ENCODE measurements at regions not wholly inside any gene's neighbourhood (a gene's known extent, or its start where the extent isn't known, plus 50 kb on each side); places are given as distances from the start of the nearest gene placed in this dataset.

GRCh38 chr18:56118422-56118821 is 520.0 kb downstream of the TXNL1 start:
- TF ChIP-seq POLR2A (IDR thresholded peaks at IDR 0.05) = no peak
- no peak for TF ChIP-seq CTCF (IDR thresholded peaks at IDR 0.05)
- TF ChIP-seq POLR2AphosphoS5 (IDR thresholded peaks at IDR 0.05) = no peak

All from prostate gland (tissue), 2 donors.